Non-pigmented ciliary epithelial cell (primary cell): ENCODE measurements at regions not wholly inside any gene's neighbourhood (a gene's known extent, or its start where the extent isn't known, plus 50 kb on each side); places are given as distances from the start of the nearest gene placed in this dataset.
"Not testable (repeated sequence)": the region's sequence is repeated elsewhere in the genome, so short reads cannot be mapped to it uniquely, and the experiment has no call there.

Source experiments
- DNase-seq: peaks from one replicate; pipeline ENCODE4 v3.0.0-alpha.2; 2010; ENCODE audit warnings: low read depth

DNA sequence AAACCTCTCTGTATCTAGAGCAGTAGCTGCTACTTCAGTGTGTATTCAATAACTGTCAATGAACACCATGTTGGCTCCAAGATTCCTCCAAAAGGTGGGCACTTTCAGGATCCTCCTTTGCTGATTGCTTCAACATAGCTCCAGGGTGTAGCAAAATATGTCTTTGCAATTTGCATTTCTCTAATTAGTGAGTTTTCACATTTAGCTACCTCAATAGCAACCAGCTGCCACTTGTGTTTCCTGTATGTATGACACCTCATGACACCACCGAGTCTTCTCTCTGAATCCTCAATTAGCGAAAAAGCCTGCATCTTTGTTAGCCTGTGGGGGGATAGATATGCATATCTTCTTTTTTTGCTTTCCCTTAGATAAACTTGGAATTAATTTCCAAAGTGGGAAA is 898.3 kb upstream of the FAT3 start:
- DNase-seq: no peak

GRCh38 chr11:91314521-91314920 is 910.1 kb upstream of the FAT3 start:
- DNase-seq: no peak

- no peak for DNase-seq
These were observed 912.1 kb upstream of the FAT3 start for GRCh38 chr11:91312541-91312940.

- no peak for DNase-seq
These were observed 914.5 kb upstream of the FAT3 start for GRCh38 chr11:91310085-91310484.

DNA sequence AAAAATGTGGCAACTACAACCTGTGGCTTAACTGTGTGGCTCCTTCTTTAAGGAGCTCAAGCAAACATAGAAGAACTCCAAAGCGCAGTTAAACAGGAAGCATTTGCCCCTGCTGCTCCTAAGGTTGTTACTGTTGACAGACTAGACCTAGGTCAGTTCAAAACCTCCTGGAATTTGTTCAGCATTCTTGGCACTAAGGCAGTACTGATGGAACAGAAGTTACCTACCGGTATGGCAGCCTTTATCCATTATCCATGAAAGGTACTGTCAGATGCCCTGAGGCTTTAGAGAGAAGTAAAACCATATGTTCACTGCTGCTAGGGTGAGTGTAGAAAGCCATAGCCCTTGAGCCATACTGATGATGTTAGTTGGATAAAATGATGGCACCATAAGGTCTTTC is 916.5 kb upstream of the FAT3 start:
- no peak for DNase-seq

GRCh38 chr11:91305402-91305801 is 919.2 kb upstream of the FAT3 start:
- no peak for DNase-seq

DNA sequence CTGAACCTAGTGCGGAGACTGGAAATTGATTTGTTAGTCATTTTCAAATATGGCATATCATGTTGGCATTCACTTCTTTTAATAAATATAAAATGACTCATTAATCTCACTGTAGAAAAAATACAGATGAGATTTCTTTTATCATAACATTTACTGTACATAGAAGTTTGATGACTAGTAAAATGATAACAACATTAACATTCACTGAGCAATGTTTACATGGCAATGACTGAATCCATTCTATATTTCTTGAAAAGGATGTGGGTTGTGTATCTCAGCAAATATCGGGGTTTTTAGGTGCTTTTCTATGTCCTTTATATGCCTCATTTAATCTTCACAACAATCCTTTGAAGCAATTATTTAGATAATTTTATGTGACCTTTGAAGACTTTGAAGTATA is 920.9 kb upstream of the FAT3 start:
- no peak for DNase-seq

GRCh38 chr11:91299980-91300379 is 924.6 kb upstream of the FAT3 start:
- DNase-seq: peak; percentile 30

GRCh38 chr11:91296629-91297028 is 928.0 kb upstream of the FAT3 start:
- no peak for DNase-seq

GRCh38 chr11:91295591-91295990 is 929.0 kb upstream of the FAT3 start:
- DNase-seq: no peak

DNA sequence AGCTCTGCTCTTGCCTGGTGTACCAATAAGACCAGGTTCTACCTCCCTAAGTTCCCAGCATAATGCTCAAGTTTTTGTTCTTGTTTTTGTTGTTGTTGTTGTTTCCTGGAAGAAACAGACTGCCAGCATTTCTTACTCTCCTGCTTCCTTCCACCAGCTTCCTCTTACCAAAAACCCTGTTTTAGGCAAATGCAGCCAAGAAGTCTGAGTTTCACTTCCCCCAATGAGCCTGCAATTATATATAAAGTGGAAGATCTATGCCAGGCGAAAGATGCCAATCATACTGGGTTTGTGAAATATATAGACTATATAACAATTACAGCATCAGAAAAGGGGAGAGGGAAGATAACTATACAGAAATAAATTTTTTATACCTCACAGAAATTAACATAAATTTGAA is 931.5 kb upstream of the FAT3 start:
- DNase-seq: no peak

- DNase-seq: no peak
These were observed 952.5 kb upstream of the FAT3 start for GRCh38 chr11:91272089-91272488.

DNA sequence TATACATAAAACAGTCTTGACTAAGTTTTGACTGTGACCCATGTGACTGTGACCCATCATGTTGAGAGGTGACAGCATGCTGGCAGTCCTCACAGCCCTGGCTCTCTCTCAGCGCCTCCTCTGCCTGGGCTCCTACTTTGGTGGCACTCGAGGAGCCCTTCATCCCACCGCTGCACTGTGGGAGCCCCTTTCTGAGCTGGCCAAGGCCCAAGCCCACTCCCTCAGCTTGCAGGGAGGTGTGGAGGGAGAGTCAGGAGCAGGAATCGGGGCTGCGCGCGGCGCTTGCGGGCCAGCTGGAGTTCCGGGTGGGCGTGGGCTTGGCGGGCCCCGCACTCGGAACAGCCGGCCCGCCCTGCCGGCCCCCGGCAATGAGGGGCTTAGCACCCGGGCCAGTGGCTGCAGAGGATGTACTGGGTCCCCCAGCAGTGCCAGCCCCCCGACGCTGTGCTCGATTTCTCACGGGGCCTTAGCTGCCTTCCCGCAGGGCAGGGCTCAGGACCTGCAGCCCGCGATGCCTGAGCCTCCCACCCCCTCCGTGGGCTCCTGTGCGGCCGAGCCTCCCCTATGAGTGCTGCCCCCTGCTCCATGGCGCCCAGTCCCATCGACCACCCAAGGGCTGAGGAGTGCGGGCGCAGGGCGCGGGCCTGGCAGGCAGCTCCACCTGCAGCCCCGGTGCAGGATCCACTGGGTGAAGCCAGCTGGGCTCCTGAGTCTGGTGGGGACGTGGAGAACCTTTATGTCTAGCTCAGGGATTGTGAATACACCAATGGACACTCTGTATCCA is 955.9 kb upstream of the FAT3 start:
- DNase-seq: not testable (repeated sequence)

DNA sequence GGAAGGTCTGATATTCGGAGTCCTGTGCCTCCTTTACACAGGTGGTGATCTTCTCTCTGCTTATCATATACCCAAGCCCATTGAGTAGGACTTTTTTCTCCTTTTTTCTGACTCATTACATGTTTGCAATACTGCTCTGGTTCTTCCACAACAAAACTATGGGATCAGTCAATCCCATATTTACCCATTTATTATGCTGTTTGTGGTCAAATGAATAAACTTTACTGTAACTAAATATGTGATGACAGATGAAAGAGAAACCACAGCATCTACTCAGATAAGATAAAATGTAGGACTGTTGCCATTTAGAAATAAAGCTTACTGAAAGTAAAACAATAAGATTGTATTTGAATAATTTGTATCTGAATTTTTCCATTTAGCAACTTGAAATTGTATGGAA is 958.7 kb upstream of the FAT3 start:
- DNase-seq: peak; percentile 11

GRCh38 chr11:91264481-91264880 is 960.1 kb upstream of the FAT3 start:
- DNase-seq: no peak

- no peak for DNase-seq
These were observed 960.9 kb upstream of the FAT3 start for GRCh38 chr11:91263496-91264365.

DNA sequence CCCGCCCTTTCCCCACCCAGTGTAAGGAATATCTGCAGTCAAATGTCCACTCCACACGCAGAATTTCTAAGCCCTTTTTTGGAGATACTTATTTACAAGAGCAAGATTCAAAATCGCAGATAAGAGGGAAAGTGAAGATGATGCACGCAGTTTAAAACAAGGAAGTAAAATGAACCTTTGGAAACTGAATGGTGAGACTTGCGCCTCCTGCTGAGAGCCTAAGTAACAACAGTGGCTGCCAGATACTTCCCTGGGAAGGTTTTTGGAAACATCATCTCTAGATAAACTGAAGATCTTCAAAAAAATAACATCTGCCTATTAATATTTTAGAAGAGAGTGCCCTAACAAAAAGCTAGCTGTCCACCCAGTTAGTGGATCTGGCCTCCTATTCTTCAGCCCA is 963.1 kb upstream of the FAT3 start:
- no peak for DNase-seq

DNA sequence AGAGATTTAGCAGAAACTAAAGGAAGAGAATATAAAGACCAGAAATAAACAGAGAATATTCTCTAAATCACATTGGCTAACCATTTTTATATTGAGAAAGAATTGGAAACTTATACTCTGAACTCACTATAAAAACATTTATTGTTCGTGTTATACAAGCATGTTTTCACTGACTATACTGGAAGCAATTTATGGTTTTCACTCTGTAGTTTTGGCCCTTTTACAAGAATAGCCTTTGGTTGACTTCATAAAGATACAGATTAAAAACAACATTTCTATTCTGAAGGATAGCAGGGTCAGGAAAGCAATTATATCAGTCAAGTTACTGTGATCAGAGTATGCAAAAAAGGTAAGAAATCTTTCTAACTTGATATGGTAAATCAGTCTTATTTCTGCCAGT is 965.7 kb upstream of the FAT3 start:
- no peak for DNase-seq

GRCh38 chr11:91257667-91258066 is 967.0 kb upstream of the FAT3 start:
- DNase-seq: no peak

GRCh38 chr11:91248199-91248807 is 976.3 kb upstream of the FAT3 start:
- no peak for DNase-seq

DNA sequence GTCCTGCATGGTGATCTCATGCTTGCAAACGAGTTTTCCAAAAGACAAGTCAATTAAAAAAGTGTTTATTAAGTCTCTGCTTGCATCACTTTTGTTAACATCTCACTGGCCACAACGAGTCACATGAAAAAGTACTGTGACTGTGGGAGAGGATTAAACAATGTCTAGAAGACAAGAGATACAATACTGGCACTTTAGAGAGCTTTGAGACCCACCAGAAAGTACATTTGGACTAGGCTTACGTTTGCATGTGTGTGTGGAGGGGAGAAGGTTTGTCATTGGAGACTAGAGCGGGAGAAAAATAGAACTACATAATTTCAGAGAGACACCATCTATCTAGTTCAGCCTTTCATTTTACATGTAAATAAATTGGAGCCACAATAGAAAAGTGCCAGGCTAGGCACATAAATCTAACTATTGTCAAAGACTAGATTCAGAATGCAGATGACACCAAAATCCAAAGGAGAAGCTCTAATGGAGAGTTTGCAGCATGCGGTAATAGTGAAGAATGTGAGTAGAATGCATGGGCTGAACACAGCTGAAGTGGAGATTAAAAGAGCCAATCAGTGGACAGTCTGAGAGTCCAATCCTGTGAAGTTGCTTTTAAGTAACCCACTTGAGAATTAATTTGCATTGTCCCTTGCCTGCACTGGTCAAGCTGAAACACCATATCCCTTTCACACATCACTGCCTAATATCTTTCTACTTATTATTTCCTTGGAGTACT is 977.4 kb upstream of the FAT3 start:
- no peak for DNase-seq

DNA sequence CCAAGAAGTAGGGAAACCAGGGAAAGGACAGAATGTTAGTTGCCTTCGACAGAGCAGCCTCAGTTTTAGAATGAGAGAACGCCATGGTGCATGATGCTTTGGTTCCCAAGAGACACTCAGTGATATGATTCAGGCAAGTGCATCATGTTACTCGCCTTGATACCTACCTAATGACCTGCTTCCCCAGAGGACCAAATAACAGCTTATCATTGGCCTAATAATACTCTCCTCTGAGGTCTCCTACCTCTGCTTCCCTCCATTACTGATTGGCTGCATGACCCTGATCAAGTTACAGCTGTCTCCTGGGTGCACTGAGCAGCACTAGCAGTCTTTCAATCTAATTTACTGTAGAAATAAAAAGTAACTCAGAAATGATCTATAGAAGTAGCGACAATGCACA is 979.7 kb upstream of the FAT3 start:
- DNase-seq: no peak
